GM21723 (cell line): ENCODE measurements at regions not wholly inside any gene's neighbourhood (a gene's known extent, or its start where the extent isn't known, plus 50 kb on each side); places are given as distances from the start of the nearest gene placed in this dataset.
"Not testable (repeated sequence)": the region's sequence is repeated elsewhere in the genome, so short reads cannot be mapped to it uniquely, and the experiment has no call there.

ENCODE experiments used
- ATAC-seq: cut with Tn5 transposase; IDR thresholded peaks from one replicate; pipeline ENCODE4 v1.9.1; 2021; ENCODE audit warnings: mild to moderate bottlenecking, moderate library complexity; ENCODE audit not compliant: unreplicated experiment

DNA sequence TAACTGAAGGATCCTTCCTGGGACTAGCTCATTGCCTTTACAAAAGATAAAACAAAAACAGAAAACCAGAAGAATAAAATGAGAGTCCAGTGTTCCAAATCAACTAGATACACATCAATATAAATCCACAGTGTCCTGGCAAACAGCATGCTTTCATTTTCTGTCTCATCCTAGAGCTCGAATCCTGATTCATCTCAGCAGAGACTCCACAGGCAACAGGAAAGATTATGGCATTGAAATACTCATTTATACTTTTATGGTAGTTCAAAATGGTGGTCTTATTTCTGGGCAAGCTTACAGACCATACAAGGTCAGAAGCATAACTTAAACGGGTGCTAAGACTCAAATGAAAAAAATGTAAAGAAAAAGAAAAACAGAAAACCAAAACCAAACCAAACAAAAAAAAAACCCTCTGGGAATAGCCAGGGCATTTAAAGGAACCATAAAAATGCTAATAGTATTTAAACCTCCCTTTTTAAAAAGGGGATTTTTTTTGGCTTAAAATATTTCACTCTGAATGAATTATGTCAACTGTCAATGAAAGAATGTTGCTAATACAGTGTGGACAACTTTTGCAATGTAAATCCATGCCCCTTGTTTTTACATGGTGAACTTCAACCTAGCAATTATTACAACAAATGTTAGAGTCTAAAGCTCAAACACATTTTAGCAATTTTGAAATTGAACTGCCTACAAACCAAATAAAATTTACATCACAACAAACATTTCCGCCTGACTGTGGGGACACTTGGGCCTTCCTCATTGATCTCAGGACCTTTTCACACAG, 57.9 kb downstream of the GPR101 start:
- ATAC-seq, result no peak

- no peak for ATAC-seq
Observed at GRCh38 chrX:136967966-136968365, 65.8 kb downstream of the GPR101 start.

GRCh38 chrX:136963973-136964372, 69.8 kb downstream of the GPR101 start:
- no peak for ATAC-seq

GRCh38 chrX:136961594-136962135, 72.1 kb downstream of the GPR101 start:
- no peak for ATAC-seq

DNA sequence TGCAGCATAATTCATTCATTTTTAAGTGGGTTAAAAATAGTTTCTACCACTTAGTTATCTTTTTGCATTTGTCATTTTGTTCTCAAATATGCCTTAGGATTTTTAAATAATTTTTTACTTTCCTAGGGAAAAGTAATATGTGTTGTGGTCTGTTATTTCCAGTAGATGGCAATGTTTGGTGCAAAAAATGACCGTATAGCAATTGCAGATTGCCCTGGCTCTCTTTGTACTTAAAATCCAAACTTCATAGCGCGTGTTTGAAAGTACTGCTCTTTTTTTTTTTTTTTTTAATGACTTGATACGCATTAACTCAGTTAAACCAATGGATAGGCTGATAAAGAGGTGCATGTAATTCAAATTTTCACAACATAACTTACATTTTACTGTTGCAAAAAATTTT, 74.4 kb upstream of the RBMX start:
- no peak for ATAC-seq

DNA sequence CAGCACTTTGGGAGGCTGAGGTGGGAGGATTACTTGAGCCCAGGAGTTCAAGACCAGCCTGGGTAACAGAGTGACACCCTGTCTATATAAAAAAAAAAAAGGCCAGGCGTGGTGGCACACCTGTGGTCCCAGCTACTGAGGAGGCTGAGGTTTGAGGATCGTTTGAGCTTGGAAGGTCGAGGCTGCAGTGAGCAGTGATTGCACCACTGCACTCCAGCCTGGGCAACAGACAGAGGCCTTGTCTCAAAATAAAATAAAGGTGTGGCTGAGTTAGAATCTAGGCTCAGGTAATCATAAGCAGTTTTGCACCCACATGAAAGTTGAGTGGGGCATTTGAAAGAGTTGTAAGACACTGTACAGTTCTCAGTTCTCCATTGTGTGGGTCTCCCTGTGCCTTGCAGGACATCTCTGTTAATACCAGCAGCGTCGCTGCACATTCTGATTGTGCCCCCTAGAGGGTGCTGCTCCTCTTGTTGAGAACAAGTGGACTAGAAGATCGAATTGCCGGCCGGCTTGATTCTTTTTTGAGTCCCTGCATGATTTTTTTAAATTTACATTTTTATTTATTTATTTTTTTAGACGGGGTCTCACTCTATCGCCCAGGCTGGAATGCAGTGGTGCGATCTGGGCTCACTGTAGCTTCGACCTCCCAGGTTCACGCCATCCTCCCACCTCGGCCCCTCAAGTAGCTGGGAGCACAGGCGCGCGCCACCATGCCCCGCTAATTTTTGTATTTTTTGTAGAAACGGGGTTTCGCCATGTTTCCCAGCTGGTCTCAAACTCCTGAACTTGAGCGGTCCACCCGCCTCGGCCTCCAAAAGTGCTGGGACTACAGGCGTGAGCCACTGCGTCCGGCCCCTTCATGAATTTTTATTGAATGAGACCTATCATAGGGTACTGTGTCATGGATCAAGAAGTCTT, 73.6 kb upstream of the RBMX start:
- peak; percentile 95 for ATAC-seq

DNA sequence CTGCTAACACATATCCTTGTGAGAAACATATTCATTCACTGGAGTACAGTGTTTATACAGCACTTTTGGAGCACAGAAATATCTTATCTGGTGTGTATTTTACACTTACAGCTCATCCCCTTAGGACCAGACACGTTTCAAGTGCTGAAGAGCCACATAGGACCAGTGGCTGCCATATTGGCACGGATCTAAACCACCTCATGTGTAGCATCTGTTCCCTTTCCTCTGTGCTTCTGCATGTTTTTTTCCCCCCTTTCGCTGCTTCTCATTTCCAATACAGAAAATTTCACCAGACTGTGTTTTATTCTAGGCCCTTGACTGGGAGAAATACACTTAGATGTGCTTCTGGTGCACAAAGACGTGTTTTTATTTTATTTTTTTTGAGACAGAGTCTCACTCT, 69.7 kb upstream of the RBMX start:
- ATAC-seq, result no peak

DNA sequence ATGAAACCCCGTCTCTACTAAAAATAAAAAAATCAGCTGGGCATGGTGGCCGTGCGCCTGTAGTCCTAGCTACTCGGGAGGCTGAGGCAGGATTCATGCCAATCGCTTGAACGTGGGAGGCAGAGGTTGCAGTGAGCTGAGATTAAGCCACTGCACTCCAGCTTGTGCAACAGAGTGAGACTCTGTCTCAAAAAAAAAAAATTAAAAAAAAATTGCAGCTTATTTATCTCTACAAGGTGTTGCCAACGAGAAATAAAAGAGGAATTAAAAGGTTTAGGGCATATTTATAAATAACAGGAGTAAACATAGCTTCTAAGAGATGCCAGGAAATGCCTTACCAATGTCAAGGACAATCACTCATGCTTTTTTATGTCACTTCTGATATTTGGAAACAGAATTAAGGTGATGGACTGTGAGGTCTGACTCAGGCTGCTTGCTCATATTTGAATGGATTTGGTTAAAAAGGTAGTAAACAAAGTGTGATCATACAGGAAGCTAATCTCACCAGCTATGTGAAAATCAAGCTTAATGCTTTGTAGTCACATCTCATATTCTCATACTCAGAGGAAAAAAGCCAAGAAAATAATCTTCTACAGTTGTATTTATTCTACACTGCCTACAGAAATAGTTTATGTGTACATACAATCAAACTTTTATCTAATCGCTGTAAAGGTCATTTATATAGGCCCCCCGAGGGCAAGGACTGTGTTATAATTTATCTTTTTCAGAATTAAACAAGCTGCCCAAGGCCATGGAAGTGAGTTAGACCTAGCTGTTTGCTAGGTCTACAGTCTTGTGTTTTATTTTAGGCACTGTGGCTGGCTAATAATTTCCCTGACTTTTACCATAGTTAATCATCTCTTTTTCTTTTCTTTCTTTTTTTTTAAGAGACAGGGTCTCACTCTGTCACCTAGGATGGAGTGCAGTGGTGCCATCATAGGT, 61.1 kb upstream of the RBMX start:
- no peak for ATAC-seq

DNA sequence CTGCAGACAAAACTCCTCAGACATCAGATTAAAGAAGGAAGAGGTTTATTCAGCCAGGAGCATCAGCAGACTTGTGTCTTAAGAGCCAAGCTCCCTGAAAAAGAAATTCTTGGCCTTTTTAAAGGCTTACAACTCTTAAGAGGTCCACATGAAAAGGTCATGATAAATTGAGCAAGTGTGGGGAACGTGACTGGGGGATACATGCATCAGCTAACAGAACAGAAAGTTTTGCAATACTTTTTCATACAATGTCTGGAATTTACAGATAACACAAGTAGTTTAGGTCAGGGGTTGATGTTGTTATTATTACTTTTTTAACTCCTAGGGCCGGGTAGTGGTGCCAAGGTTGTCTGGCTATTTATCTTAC, 55.6 kb upstream of the RBMX start:
- ATAC-seq, result no peak

DNA sequence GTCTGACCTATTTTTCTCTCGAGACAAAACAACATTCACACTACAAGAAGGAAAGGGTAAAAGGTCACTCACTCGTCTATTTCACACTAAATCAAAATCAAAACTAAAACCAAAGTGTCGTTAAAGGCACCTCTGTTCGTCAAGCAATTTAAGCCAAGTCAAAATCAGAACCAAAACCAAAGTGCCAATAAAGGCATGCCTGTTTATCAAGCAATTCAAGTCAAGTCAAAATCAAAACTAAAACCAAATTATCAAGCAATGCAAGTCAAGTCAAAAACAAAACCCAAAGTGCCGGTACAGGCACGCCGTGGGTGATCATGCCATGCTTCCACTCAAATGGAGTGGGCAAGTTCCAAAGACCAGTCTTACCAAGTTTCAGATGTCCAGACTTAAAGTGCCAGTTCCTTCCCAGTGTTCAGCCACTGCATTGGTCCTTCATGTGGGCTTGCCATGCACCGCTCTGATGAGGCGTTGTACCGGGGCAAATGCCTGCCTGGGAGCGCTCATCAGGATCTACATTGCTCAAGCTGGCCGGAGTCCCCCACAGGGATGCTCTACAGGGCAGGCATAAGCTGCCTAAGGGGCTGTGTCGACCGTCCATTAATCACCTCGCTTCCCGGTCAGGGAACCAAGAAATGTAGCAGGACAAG, 55.1 kb upstream of the RBMX start:
- not testable (repeated sequence) for ATAC-seq

GRCh38 chrX:136934652-136935051, 54.1 kb upstream of the RBMX start:
- ATAC-seq, result not testable (repeated sequence)

DNA sequence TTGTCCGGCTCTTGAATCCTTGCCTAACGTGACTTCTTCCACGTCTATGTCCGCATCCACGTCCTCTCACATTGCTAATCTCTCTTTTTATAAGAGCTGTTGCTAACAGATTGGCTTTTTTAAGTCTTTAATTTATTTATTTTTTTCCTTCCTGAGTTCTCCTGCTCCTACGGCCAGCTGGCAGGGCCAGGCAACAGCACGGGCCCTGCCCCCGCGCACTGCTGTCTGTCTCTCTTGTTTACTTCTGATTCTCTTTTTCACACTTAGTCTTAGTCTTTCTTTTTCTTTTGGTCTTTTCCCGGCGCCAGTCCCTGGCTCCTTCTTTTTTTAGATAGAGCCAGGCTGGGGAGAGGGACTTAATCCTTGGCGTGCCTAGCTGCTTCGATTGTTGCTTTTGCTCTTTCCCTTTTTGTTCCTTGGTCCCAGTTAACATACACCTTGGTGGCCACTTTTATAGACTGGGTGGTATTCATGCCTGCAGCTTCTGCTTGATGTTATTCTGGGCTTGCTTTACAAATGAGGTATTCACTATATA, 53.2 kb upstream of the RBMX start:
- no peak for ATAC-seq

GRCh38 chrX:136931661-136932060, 51.1 kb upstream of the RBMX start:
- ATAC-seq, result no peak
